Stomach (tissue), 8 donors: ENCODE measurements at regions not wholly inside any gene's neighbourhood (a gene's known extent, or its start where the extent isn't known, plus 50 kb on each side); places are given as distances from the start of the nearest gene placed in this dataset.
A peak's percentile ranks its signal among the peaks of the same experiment; 100 is the strongest.

Experiments used
- DNase-seq, 2 donors: peaks; one replicate each; pipeline versions ENCODE4 v3.0.0 to v3.0.0-alpha.2; 2013 to 2019
- H3K27ac ChIP-seq, 5 donors: fragments of 200-600 bp in 4 of 5; sonication (generic) in 4 of 5; one replicate each; pipeline ENCODE4 v1.5.1; 2013 to 2019; ENCODE audit warnings: mild to moderate bottlenecking in 1 of 5, moderate library complexity in 1 of 5
- H3K27me3 ChIP-seq, 3 donors: fragments of 200-600 bp; sonication (generic); one replicate each; pipeline ENCODE4 v1.5.1; 2017 to 2019; ENCODE audit warnings: mixed run types in 1 of 3
- H3K36me3 ChIP-seq, 4 donors: fragments of 200-600 bp; sonication (generic); 1 replicate in 3 of 4; 2 replicates in 1 of 4; pipeline ENCODE4 v1.5.1; 2016 to 2019
- H3K4me1 ChIP-seq, 4 donors: fragments of 200-600 bp; sonication (generic); one replicate each; pipeline ENCODE4 v1.5.1; 2016 to 2019
- H3K4me3 ChIP-seq, 4 donors: fragments of 200-600 bp; sonication (generic) in 3 of 4; one replicate each; pipeline ENCODE4 v1.5.1; 2016 to 2019; ENCODE audit warnings: mild to moderate bottlenecking in 1 of 4
- H3K9me3 ChIP-seq, 4 donors: fragments of 200-600 bp; sonication (generic); one replicate each; pipeline ENCODE4 v1.5.1; 2016 to 2019
- CTCF ChIP-seq, 7 experiments: fragments of 450-650 bp in 4 of 7; fragments of 200-600 bp in 3 of 7; sonication (generic) in 3 of 7; IDR thresholded peaks; one replicate each; pipeline ENCODE4 v1.5.1; 2016 to 2019; ENCODE audit warnings: antibody characterized with exemption in 7 of 7, control low read depth in 2 of 7, mild to moderate bottlenecking in 1 of 7
- EP300 ChIP-seq: sonication (generic); formaldehyde crosslinking; IDR thresholded peaks from one replicate; pipeline ENCODE4 v1.6.1; 2017; ENCODE audit warnings: antibody characterized with exemption
- POLR2A ChIP-seq, 4 donors: fragments of 450-650 bp; IDR thresholded peaks; one replicate each; pipeline ENCODE4 v1.6.1; 2016; ENCODE audit warnings: antibody characterized with exemption in 4 of 4, control low read depth in 2 of 4, mild to moderate bottlenecking in 1 of 4, moderate library complexity in 1 of 4
- POLR2AphosphoS5 ChIP-seq, 3 donors: sonication (generic); formaldehyde crosslinking; IDR thresholded peaks; one replicate each; pipeline ENCODE4 v1.6.1; 2016; ENCODE audit warnings: antibody characterized with exemption in 3 of 3
- WGBS, 5 donors: extraction: QIAGEN DNeasy Blood & Tissue Kit in 3 of 5; methylation state at CpG; one replicate each; pipeline versions ENCODE4 v1.1.5 to v1.1.7; 2013 to 2018; 5-methylcytosine and 5-hydroxymethylcytosine counted together
- intact Hi-C: fragments of 100-400 bp; cut with DNase I; formaldehyde crosslinking; loops from one replicate; pipeline ENCODE4 v1.15.1; 2023; ENCODE audit warnings: low total_unique reads
- donor health status: healthy with polysubstance abuse.
- donor health status: Bipolar disorder and iron deficiency.
- donor health status: healthy.

DNA sequence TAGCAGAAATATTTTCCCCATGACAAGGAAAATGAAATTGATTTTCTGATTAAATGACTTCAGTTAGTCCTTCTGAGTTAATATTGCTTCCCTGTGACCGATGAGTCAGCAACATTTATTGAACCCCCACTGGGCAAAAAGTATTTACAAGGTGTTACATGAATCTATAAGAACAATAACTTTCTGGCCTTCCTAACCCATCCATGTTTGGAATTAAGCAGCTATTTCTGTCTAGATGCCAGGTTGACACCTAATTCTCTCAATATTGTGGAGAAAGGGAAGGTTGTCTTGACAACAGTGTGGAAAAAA is 112.9 kb upstream of the JAZF1 start:
- intact Hi-C loops, result no loop called here
- WGBS, 5 donors, result 84 to 94% (median 91%) methylated on average over 1 of the region's 1 CpG
- no peaks in the 10 kb centered on the region for H3K36me3 ChIP-seq
- H3K4me1 ChIP-seq, result no peaks in the 10 kb centered on the region
- peaks cover 0 to 13% (median 3%) of the 10 kb centered on the region in 3 donors for H3K27me3 ChIP-seq
- H3K4me3 ChIP-seq, result no peak overlapping the region
- H3K27ac ChIP-seq, result no peak overlapping the region
- TF ChIP-seq EP300 (no peak), POLR2A (IDR thresholded peaks at IDR 0.05) (no peak), POLR2AphosphoS5 (IDR thresholded peaks at IDR 0.05) (no peak), CTCF (IDR thresholded peaks at IDR 0.05) (no peak)
- no peaks in the 10 kb centered on the region for H3K9me3 ChIP-seq
- DNase-seq, result no peak

DNA sequence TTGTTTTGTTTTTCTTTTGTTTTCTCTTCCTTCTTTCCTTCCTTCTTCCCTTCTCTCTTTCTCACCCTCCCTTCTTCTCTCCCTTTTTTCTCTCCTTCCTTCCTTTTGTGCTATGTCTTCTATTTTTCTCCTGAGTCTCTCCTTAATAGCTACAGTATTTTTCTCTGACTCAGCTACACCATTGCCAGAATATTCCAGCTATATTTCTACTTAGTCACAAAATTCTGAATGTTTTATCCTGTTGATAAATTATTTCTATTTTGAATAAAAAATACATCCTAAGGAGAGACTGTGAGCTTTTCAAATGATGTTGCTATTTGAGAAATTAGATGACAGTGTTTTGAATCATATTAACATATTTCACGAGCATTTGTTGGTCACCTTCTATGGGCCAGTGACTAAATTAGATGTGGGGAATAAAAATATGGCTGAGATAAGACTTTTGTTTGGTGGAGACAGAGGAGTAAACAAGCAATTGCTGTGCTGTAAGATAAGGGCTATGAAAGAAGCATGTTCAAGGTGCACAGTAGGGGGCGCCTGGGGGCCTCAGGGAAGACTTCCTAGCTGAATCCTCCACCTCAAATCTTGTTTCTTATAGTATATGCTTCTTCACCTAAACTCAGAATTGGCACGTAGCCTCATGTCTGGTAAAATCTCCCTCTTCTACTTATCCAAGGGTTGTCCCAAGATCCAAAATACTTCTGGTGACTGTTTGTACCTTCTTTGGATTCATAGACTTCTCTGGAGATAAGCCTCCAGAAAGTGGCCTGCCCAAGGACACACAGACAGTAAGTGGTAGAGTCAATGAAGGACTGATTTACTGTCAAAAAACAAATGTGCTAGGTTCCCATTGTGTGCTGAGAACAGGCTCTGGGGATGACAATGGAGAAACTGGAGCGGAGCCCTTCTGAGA is 115.5 kb upstream of the CREB5 start:
- Histone ChIP-seq H3K4me3 (no peak overlapping the region), H3K36me3 (no peaks in the 10 kb centered on the region), H3K9me3 (no peaks in the 10 kb centered on the region), H3K4me1 (no peaks in the 10 kb centered on the region), H3K27me3 (peaks cover 0 to 11% (median 3%) of the 10 kb centered on the region in 3 donors), H3K27ac (no peak overlapping the region)
- TF ChIP-seq POLR2AphosphoS5 (IDR thresholded peaks at IDR 0.05) (no peak), CTCF (IDR thresholded peaks at IDR 0.05) (peak in 2 of 7 experiments; percentile 19 to 21)
- peak in 1 of 2 donors; percentile 43 for DNase-seq
- intact Hi-C loops, result no loop called here
- 44 to 61% (median 55%) methylated on average over 4 of the region's 4 CpGs for WGBS, 5 donors

- Histone ChIP-seq H3K27ac (no peak overlapping the region), H3K27me3 (peaks cover 0 to 2% (median 0%) of the 10 kb centered on the region in 3 donors), H3K4me3 (no peak overlapping the region), H3K36me3 (no peaks in the 10 kb centered on the region), H3K9me3 (no peaks in the 10 kb centered on the region), H3K4me1 (no peaks in the 10 kb centered on the region)
- DNase-seq, result no peak
- 81 to 84% (median 82%) methylated on average over 4 of the region's 4 CpGs for WGBS, 5 donors
- no peak for TF ChIP-seq POLR2AphosphoS5 (IDR thresholded peaks at IDR 0.05)
- no peak for TF ChIP-seq POLR2A (IDR thresholded peaks at IDR 0.05)
- no peak for TF ChIP-seq CTCF (IDR thresholded peaks at IDR 0.05)
- no peak for TF ChIP-seq EP300
- intact Hi-C loops, result no loop called here
These were observed 114.4 kb upstream of the CREB5 start for GRCh38 chr7:28297801-28298459.

DNA sequence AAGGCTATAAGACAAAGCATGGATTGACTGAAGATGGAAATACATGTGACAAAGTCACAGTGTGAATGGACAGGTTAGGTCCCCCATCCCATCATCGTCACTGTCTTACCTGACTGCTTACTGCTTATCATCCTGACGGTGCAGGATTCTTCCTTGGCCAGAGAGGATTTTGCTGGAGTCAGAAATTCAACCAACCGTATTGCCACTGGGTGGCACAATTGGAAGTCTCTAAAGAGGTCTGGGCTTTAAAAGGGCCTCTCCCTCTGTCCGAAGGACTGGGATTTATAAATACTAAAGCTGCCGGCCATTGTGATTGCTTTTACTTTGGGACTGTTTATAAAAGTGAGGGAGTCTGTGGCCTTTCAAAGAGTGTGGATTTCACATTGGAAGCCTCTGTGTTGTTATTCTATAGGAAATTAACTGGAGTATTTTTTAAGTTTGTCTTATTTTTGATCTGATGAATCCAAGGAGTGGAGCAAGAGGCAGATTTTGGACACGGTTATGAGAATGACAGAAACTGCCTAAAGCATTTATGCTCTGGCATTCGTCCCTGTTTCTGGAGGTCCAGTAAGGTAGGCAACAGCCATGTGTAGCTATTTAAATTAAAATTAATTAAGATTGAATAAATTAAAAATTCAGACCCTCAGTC is 113.3 kb upstream of the CREB5 start:
- no peaks in the 10 kb centered on the region for H3K4me1 ChIP-seq
- no peaks in the 10 kb centered on the region for H3K9me3 ChIP-seq
- H3K27ac ChIP-seq, result no peak overlapping the region
- DNase-seq, result peak in 1 of 2 donors; percentile 78
- intact Hi-C loops, result no loop called here
- no peaks in the 10 kb centered on the region for H3K36me3 ChIP-seq
- WGBS, 5 donors, result 29 to 38% (median 32%) methylated on average over 7 of the region's 7 CpGs
- H3K27me3 ChIP-seq, result no peaks in the 10 kb centered on the region
- no peak for TF ChIP-seq POLR2A (IDR thresholded peaks at IDR 0.05)
- no peak for TF ChIP-seq POLR2AphosphoS5 (IDR thresholded peaks at IDR 0.05)
- peak in 2 of 7 experiments; percentile 12 to 31 for TF ChIP-seq CTCF (IDR thresholded peaks at IDR 0.05)
- no peak for TF ChIP-seq EP300
- H3K4me3 ChIP-seq, result no peak overlapping the region
